Nephron (organoid): ENCODE measurements at regions not wholly inside any gene's neighbourhood (a gene's known extent, or its start where the extent isn't known, plus 50 kb on each side); places are given as distances from the start of the nearest gene placed in this dataset.
A peak's percentile ranks its signal among the peaks of the same experiment; 100 is the strongest.

ENCODE experiments used
- H3K27ac Mint-ChIP-seq, 3 experiments: 2 replicates each; pipeline ENCODE4 v1.8.0; 2020; ENCODE audit warnings: mixed read lengths in 3 of 3, mild to moderate bottlenecking in 2 of 3, moderate library complexity in 1 of 3
- H3K27me3 Mint-ChIP-seq: 2 replicates; pipeline ENCODE4 v1.8.0; 2021; ENCODE audit warnings: low read depth, mild to moderate bottlenecking, moderate library complexity, mixed read lengths
- H3K36me3 Mint-ChIP-seq: 2 replicates; pipeline ENCODE4 v1.8.0; 2020; ENCODE audit warnings: low read depth, mixed read lengths
- H3K4me1 Mint-ChIP-seq: 2 replicates; pipeline ENCODE4 v1.8.0; 2020; ENCODE audit warnings: mixed read lengths
- H3K4me3 Mint-ChIP-seq, 3 experiments: 2 replicates each; pipeline ENCODE4 v1.8.0; 2020; ENCODE audit warnings: mild to moderate bottlenecking in 3 of 3, mixed read lengths in 3 of 3, moderate library complexity in 2 of 3
- H3K9me3 Mint-ChIP-seq: 2 replicates; pipeline ENCODE4 v1.8.0; 2020; ENCODE audit warnings: mixed read lengths
- CTCF ChIP-seq, 3 experiments: fragments of 200-600 bp; sonication (generic); IDR thresholded peaks; one replicate each; pipeline ENCODE4 v1.5.0; 2021; ENCODE audit warnings: antibody characterized with exemption in 3 of 3; ENCODE audit not compliant: unreplicated experiment in 3 of 3

- Mint-ChIP-seq H3K36me3 (peaks cover 7% of the 10 kb centered on the region), H3K4me3 (no peak overlapping the region), H3K27ac (no peak overlapping the region), H3K9me3 (peaks cover 22% of the 10 kb centered on the region), H3K4me1 (no peaks in the 10 kb centered on the region), H3K27me3 (peaks cover 2% of the 10 kb centered on the region)
- no peak for TF ChIP-seq CTCF (IDR thresholded peaks at IDR 0.05; ENCODE audit: unreplicated experiment in 3 of 3)
Measured at GRCh38 chr19:28785971-28786370, 427.0 kb downstream of the UQCRFS1 start.

GRCh38 chr19:28764066-28764465 lies 448.9 kb downstream of the UQCRFS1 start:
- no peak overlapping the region for H3K27ac Mint-ChIP-seq
- H3K4me3 Mint-ChIP-seq: no peak overlapping the region
- H3K4me1 Mint-ChIP-seq: no peaks in the 10 kb centered on the region
- H3K9me3 Mint-ChIP-seq: peaks cover 30% of the 10 kb centered on the region
- H3K36me3 Mint-ChIP-seq: no peaks in the 10 kb centered on the region
- TF ChIP-seq CTCF (IDR thresholded peaks at IDR 0.05; ENCODE audit: unreplicated experiment in 3 of 3): no peak
- no peaks in the 10 kb centered on the region for H3K27me3 Mint-ChIP-seq

DNA sequence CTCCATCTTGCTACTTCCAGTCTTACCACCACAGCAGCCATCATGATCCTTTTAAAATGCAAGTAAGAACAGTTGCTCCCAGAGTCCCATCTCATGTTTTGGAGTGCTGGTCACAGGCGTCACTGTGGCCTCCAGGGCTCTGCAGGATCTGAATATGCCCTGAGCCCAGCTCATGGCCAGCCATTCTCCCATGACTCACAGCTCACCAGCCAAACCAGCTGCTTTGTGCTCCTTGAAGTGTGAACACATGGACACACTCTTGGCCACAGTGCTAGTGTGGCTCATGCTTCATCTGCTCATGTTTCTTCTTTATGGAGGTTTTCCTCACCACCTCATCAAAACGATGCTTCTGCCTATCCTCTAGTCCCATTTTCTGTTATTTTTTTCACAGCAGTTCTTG lies 466.5 kb downstream of the UQCRFS1 start:
- Mint-ChIP-seq H3K4me3 (no peak overlapping the region), H3K27me3 (no peaks in the 10 kb centered on the region), H3K36me3 (no peaks in the 10 kb centered on the region), H3K27ac (no peak overlapping the region), H3K9me3 (no peaks in the 10 kb centered on the region), H3K4me1 (peaks cover 5% of the 10 kb centered on the region)
- no peak for TF ChIP-seq CTCF (IDR thresholded peaks at IDR 0.05; ENCODE audit: unreplicated experiment in 3 of 3)

DNA sequence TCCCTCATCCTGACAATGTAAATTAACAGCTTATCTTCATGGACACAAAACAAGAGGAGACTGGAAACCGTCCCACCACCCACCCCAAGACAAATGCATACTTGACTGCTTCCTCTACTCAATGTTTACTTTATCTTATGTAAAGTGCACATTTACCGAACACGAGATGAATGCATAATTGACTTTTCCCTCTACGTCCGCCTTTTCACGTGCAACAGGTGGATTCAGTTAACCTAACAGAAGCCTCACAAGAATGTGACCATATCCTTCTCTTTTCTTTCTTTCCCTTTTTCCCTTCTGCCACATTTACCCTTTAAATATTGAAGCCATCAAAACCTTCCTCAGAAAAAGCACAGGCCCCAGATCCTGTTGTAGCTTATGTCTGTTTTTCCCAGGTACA lies 468.0 kb downstream of the UQCRFS1 start:
- no peaks in the 10 kb centered on the region for H3K9me3 Mint-ChIP-seq
- no peaks in the 10 kb centered on the region for H3K27me3 Mint-ChIP-seq
- no peaks in the 10 kb centered on the region for H3K36me3 Mint-ChIP-seq
- H3K4me1 Mint-ChIP-seq: peaks cover 5% of the 10 kb centered on the region
- H3K27ac Mint-ChIP-seq: peak overlapping the region in 1 of 3 experiments; percentile 29
- H3K4me3 Mint-ChIP-seq: no peak overlapping the region
- no peak for TF ChIP-seq CTCF (IDR thresholded peaks at IDR 0.05; ENCODE audit: unreplicated experiment in 3 of 3)

DNA sequence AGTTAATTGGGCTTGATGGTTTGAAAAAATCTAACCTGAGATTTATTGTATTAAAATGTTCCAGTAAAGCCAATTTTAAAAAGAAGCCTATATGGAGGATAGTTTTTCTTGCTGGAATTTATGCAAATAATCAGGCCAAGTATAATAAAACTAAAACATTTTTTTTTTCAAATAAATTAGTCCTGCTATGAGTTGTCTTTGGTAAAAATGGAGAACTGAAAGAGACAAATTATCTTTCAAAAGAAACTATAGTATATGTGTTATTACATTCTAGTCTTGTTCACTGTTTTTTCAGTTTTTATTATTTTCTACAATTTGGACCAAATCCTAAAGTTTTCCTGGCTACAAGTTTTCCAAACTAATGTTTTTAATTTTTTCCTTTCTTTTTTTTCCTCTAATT lies 468.9 kb downstream of the UQCRFS1 start:
- no peaks in the 10 kb centered on the region for H3K9me3 Mint-ChIP-seq
- H3K4me3 Mint-ChIP-seq: no peak overlapping the region
- no peak for TF ChIP-seq CTCF (IDR thresholded peaks at IDR 0.05; ENCODE audit: unreplicated experiment in 3 of 3)
- no peak overlapping the region for H3K27ac Mint-ChIP-seq
- no peaks in the 10 kb centered on the region for H3K36me3 Mint-ChIP-seq
- peaks cover 5% of the 10 kb centered on the region for H3K4me1 Mint-ChIP-seq
- no peaks in the 10 kb centered on the region for H3K27me3 Mint-ChIP-seq

DNA sequence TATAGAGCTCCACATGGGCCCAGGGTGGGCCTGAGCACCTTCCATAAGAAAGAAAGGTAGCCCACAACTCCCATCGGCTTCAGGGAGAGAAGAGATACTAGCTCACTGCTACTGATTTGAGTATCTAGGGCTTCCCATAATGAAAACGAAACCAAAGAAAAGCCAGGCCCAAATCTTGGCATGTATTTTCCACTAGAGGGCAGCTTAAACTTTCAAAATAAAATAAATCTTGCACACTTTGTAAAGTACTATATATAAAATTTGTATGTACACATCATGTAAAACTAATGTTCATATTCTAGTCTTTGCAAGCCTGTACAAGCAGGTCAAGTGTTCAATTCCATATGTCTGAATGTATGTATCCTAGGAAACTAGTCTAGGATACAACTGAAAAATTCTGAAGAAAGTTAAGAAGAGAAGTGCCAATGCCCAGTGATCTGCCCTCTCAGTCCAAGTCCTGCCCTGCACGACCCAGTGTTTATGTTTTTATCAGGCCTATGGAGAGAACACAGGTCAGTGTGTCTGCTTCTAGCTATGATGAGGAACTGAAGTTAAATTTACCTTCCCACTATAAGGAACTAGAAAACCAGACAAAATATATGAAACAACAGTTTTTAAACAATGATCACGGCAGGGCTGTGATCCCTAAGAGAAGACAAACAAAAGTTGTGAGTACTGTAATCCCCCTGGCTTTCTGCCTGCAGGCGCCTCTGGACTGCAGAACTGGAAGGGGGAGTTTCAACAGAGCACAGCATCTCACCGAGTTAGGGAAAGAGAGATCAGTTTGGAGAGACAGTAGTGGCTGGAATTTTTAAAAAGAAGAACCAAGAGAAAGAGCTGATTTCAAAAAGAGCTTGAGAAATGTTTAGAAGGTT lies 475.7 kb downstream of the UQCRFS1 start:
- peaks cover 4% of the 10 kb centered on the region for H3K9me3 Mint-ChIP-seq
- no peaks in the 10 kb centered on the region for H3K27me3 Mint-ChIP-seq
- peak overlapping the region; percentile 62 to 80 (median 72) for H3K27ac Mint-ChIP-seq
- TF ChIP-seq CTCF (IDR thresholded peaks at IDR 0.05; ENCODE audit: unreplicated experiment in 3 of 3): peak; percentile 63 to 81 (median 63)
- peaks cover 16% of the 10 kb centered on the region for H3K4me1 Mint-ChIP-seq
- no peak overlapping the region for H3K4me3 Mint-ChIP-seq
- no peaks in the 10 kb centered on the region for H3K36me3 Mint-ChIP-seq
